NCI-H1417 treated with DMSO at 0.1 percent for 48 hours (cell line): ENCODE measurements at regions not wholly inside any gene's neighbourhood (a gene's known extent, or its start where the extent isn't known, plus 50 kb on each side); places are given as distances from the start of the nearest gene placed in this dataset.
"Not testable (repeated sequence)": the region's sequence is repeated elsewhere in the genome, so short reads cannot be mapped to it uniquely, and the experiment has no call there.

Experiments
- DNase-seq: peaks from one replicate; lab custom pipeline; 2025; lab: John Stamatoyannopoulos, UW

DNA sequence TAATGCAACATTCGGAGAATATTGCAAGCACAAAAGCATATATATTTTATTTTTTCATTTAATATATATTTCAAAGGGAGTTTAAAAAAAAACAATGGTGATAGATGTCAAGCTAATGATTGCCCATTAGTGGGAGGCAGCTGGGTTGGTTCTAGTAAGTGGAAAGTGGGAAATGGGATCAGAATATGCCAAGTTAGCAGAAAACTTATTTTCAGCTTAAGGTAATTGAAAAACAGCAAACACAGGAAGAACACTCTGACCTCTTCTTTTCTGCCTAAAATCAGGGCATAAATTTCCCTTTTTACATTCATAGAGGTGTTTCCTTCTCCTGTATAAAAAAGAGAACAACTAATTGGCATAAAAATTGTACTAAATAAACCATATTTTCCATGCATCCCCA lies 535.3 kb upstream of the SYT4 start:
- no peak for DNase-seq

- no peak for DNase-seq
These were observed 542.1 kb upstream of the SYT4 start for GRCh38 chr18:43819397-43819796.

GRCh38 chr18:43819873-43820272 lies 542.6 kb upstream of the SYT4 start:
- DNase-seq = no peak

DNA sequence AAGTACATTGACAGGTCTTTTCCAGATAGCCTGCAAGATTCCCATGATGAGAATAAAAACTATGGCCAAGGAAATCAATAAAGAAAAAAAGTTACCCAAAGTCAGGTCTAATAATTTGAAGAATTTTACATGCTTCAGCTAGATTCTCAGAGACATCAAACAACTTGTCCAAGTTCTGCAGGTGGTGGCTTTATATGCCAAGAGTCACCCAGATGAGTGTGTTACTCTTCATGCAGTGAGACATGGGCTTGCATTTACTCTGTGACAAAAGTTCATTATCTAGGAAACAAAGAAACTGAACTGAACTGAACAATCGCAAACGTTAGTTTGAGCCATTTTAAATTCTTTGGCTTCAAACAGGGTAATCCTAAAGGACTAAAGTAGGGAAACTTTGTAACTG lies 548.5 kb upstream of the SYT4 start:
- DNase-seq = no peak

- no peak for DNase-seq
These were observed 548.9 kb upstream of the SYT4 start for GRCh38 chr18:43826215-43826614.

GRCh38 chr18:43827311-43827710 lies 550.0 kb upstream of the SYT4 start:
- no peak for DNase-seq

DNA sequence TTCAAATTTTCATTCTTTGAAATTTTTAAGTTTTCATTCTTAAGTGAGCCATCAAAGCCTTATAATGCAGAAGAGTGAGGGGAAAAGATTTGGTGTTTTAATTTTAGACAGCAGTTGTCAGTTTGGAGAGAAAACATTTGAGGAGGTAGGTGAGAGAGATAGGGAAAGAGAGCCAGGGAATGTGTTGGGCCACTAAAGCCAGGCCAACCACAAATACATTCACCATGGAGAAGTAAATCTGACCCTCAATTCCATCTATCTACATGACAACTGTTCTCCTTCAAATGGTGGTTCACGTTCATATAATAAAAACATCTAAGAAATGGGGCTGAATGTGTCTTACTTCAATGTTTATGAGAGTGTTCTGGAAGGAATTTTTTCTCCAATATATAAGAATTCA lies 553.0 kb upstream of the SYT4 start:
- DNase-seq = no peak

DNA sequence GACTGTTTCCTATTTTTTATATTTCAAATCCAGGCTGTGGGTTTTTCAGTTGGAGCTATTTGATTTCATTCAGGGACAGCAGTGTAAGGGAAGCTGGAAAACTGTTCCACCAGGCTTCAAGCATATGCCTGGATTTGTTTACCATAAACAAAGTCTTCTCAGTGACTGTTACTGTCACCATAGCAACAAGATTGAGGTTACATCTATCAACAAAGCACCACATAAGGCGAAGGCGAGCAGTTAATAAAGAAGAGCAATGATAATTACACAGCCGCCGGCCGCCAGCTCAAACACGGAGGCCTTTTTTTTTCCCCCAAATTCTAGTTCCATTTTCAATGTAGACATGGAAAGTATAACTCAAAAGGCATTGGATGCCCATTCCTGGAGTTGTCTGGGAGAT lies 553.7 kb upstream of the SYT4 start:
- peak; percentile 76 for DNase-seq

DNA sequence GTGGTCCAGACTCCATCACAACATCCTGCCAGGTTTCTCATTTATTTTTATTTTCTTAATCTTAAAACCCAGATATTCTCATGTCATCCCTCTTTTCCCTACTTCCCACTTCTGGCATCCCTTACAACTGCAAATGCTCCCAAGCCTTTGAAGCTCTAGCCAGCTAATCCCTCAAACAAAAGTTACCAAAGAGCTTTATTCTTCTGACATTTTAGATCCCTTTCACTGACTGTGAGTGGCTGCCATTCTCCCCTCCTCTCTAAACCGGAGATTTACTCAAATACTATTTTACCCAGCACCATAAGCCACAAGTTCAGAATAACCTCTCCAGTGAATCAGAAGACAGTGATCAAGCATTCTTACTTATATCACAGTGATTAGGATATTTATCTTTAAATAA lies 569.0 kb upstream of the SYT4 start:
- no peak for DNase-seq

- no peak for DNase-seq
These were observed 570.1 kb upstream of the SYT4 start for GRCh38 chr18:43847164-43848091.

GRCh38 chr18:43849831-43850230 lies 572.5 kb upstream of the SYT4 start:
- not testable (repeated sequence) for DNase-seq

GRCh38 chr18:43855376-43855775 lies 578.1 kb upstream of the SYT4 start:
- no peak for DNase-seq

DNA sequence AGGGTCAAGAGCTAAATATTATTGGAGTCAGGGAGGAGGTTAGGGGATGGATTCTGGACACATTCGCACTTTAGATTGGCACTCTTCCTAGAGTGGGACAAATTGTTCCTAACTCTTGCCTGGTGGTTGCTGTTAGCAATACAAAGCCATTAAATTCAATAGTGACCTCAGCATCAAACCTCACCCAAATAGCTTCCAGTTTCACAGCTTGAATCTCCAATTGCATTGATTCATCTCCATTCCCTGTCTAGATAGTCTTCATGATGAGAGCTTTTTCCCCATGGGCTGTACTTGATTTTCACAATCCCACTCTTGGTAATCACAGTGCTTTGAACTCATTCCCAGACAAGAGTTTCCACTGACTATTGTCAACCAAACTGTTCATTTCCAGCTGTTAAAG lies 585.9 kb upstream of the SYT4 start:
- DNase-seq = no peak

GRCh38 chr18:43866696-43867095 lies 589.4 kb upstream of the SYT4 start:
- no peak for DNase-seq

DNA sequence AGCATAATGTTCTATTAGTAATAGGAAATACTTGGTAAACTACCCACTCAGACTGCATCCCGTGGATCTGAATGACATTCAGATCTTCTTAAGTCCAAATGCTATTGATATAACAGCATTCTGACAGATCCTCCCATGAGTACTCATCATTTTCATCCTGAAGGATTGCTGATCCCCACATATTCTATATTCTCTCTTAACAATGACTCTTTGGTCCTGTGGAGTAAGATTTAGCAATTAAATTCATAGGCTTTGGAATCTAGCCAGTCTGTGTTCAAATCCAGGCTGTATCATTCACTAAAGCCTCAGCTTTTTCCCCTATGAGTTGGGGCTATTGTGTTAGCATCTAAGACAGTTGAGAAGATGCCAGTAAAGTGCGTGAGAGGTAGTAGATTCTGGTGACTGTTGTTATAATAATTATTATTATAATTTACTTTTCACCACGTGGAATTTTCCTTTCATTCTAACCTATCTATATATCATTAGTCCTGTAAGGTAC lies 591.3 kb upstream of the SYT4 start:
- no peak for DNase-seq

DNA sequence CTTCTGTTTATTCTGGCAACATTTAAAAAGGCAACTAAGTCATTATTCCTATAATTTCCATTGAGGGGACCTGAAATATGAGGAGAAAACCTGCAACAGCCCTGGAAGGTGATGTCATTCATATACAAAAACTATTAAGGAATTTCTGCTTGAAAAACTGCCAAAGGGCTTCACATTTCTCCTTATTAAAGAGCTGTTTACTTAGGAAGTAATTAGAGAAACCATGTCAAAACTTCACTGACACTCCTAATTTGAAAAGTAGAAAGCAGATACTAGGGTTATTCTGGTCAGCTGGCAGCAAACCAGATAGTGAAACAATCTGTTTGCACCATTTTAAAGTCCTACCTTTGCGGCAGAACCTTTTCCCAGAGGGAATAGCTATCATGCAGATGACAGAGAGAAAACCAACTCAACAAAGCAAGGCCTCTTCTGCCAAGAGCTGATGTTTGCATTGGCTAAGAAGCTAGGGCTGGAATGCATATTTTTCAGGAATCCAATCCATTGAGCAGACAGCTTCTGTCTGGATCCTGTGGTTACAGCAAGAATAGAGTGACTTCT lies 592.2 kb upstream of the SYT4 start:
- no peak for DNase-seq

DNA sequence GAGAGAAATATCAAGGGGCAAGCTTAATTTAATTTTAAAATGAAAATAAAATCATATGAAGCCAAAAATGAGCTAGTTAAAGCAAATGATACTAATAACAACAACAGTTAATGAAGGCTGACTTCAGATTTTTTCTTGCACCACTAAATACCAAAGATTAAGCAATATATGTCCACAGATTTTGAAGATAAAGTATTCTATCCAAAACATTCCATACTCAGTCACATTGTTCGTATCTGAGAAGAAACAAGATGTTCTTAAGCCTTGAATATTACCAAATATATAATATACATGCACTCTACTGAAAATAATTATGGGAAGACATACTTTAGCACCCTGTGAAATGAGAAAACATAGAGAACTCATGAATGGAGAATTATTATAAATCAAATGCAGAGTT lies 593.3 kb upstream of the SYT4 start:
- no peak for DNase-seq

DNA sequence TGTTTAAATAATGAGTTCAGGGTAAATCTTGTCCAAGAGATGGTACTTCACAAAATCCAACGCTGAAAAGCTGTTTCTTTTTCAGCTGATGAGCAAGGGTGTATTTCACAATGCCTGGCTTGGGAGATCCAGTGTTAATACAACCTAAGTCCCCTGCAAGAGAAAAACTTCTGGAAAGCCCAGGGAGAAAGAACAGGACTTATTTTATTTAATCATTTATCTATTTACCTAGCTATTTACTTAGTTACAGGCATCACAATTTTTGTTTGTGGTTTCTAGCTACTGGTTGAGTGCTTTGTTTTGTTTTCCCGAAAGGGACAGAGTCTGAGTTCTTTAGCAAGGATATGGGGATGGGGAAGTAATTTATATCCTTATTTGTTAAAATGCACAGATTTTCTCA lies 598.2 kb upstream of the SYT4 start:
- no peak for DNase-seq

DNA sequence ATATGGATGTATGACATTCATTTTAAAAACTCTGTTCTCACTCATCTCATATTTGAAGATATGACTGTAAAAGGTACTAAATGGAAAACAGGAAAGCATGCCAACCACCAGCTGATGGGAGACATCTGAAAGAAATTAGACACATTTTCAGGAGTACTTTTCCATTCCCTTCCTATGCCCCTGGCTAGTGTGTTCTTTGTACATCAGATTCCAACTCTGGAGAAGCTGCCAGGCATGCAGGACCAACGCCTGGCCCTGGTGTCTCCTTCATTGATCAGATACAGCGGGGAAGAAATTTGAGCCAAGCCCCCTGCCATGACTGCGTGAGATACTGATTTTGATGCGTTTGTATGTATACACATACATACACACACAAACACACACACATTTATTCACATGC lies 599.0 kb upstream of the SYT4 start:
- DNase-seq = no peak

DNA sequence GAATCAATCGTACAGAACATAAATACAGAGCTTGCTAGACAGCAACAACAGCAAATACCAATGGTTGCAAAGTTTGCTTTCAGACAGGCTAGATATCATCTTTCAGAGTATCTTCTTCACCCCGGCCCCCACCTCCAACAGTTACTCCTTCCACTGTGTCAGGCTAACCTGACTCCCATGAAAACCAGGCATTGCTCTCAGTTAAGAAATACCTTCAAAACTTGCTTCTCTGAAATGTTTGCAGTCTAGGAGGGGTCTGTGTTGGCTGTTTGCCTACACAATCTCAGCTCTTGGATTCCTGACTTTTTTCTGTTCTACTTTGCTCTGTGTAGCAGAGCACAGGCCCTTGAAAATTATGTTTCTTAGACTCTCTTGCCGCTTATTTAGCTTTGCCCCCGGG lies 599.5 kb upstream of the SYT4 start:
- DNase-seq = no peak

GRCh38 chr18:43877616-43878321 lies 600.5 kb upstream of the SYT4 start:
- DNase-seq = no peak

GRCh38 chr18:43879415-43879814 lies 602.1 kb upstream of the SYT4 start:
- DNase-seq = no peak
